Coronary artery (tissue), 2 donors: ENCODE measurements at regions not wholly inside any gene's neighbourhood (a gene's known extent, or its start where the extent isn't known, plus 50 kb on each side); places are given as distances from the start of the nearest gene placed in this dataset.

Experiments
- DNase-seq: peaks from one replicate; pipeline ENCODE4 v3.0.0-alpha.2; 2017; ENCODE audit warnings: low spot score
- H3K27ac ChIP-seq, 2 donors: fragments of 200-600 bp; sonication (generic); one replicate each; pipeline ENCODE4 v1.5.1; 2016 to 2019
- H3K4me3 ChIP-seq: fragments of 200-600 bp; sonication (generic); 2 replicates; pipeline ENCODE4 v1.5.1; 2016; ENCODE audit warnings: mild to moderate bottlenecking, moderate library complexity
- TF ChIP-seq, protein P1 (sequence below): fragments of 200-600 bp; sonication (generic); IDR thresholded peaks from one replicate; pipeline ENCODE4 v1.5.1; 2019; ENCODE audit warnings: antibody characterized with exemption

DNA sequence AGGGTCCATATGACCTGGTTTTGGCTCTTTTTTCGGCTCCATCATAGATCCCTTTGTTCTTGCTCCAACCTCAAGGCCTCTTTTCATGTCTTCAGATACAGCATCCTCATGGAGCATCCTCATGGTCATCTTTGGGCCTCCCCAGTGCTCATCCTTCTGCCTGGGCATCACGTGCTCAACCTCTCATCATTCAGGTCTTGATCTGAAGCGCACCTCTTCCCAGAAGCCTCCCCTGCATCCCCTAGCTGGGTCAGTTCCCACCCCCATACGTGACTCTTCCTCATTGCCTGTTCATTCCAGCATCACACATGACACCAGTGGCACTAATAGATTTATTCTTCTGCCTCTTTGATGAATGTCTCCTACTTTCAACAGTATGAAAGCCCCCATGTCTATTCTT lies 192.2 kb downstream of the MIAT start:
- TF ChIP-seq, protein P1, sequence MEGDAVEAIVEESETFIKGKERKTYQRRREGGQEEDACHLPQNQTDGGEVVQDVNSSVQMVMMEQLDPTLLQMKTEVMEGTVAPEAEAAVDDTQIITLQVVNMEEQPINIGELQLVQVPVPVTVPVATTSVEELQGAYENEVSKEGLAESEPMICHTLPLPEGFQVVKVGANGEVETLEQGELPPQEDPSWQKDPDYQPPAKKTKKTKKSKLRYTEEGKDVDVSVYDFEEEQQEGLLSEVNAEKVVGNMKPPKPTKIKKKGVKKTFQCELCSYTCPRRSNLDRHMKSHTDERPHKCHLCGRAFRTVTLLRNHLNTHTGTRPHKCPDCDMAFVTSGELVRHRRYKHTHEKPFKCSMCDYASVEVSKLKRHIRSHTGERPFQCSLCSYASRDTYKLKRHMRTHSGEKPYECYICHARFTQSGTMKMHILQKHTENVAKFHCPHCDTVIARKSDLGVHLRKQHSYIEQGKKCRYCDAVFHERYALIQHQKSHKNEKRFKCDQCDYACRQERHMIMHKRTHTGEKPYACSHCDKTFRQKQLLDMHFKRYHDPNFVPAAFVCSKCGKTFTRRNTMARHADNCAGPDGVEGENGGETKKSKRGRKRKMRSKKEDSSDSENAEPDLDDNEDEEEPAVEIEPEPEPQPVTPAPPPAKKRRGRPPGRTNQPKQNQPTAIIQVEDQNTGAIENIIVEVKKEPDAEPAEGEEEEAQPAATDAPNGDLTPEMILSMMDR = no peak
- no peak overlapping the region for H3K27ac ChIP-seq
- DNase-seq = no peak
- H3K4me3 ChIP-seq = no peak overlapping the region

DNA sequence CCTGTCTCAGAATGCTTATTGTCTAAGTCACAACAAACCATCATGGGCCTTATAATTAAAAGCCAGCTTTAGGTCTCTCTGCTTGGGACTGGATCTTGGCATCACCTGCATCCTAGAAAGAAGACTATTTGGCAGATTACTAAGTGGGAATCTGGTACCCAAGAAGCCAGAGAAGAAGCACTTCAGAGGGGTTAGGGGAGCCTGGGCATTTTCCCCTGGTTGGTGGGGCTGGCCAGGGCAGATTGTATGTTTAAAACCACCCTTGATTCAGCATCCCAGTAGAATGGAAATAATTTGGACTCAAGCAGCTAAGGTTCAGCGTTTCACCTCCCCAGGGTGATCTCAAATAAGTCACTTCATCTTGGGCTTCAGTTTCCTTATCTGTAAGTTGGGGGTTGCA lies 193.7 kb downstream of the MIAT start:
- Histone ChIP-seq H3K4me3 (no peak overlapping the region), H3K27ac (no peak overlapping the region)
- DNase-seq = no peak
- TF ChIP-seq, protein P1 = no peak

DNA sequence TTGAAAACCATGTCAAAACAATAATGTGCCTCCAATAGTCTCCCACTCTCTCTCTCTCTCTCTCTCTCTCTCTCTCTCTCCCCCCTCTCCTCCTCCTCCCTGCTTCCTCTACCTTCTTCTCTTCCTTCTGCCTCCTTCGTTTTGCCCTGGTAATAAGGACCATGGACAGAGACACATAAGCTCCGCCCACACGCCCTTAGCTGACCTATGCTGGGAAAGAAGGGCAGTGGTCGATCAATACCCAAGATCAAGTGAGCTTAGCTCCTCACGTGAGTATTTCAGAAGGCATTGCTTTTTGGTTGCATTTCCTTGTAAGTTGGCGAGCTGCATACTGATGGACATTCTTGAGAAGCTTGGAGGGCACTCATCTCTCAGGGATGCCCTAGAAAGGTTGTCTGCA lies 194.8 kb downstream of the MIAT start:
- no peak overlapping the region for H3K27ac ChIP-seq
- no peak overlapping the region for H3K4me3 ChIP-seq
- no peak for DNase-seq
- TF ChIP-seq, protein P1 = no peak

DNA sequence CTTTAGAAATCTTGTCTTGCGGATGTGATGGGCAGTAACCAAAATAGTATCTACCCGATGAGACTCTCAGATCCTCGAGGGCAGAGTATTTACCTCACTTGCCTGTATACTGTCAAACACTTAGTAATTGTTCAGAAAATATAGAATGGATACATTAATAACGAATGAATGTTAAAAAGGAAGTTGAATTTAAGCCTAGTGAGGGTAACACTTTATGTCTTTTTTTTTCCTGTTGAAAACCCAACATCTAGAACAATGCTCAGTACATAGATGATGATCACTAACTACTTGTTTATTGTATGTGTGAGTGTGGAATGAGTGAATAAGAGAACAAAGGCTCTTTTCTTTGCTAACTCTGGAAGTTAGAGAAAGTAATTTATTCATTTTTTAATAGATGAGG lies 195.7 kb downstream of the MIAT start:
- Histone ChIP-seq H3K27ac (no peak overlapping the region), H3K4me3 (no peak overlapping the region)
- DNase-seq = no peak
- TF ChIP-seq, protein P1 = no peak

DNA sequence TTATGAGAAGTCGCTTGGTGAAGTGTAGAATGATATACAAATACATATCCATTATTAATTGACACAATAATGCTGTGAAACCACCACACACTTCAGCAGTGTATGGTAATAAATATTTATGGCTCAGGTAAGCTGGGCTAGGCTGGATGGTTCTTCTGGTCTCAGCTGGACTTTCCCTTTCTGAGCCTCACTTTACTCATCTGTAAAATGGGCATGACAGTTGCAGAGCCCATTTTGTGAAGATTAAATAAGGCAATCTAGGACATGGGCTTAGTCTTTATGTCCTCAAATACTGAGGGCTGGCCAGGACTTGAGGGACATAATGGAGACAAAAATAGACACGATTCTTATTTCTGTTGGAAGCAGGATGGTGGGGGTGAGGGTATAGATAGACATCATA lies 196.1 kb downstream of the MIAT start:
- TF ChIP-seq, protein P1 = no peak
- no peak overlapping the region for H3K4me3 ChIP-seq
- no peak for DNase-seq

DNA sequence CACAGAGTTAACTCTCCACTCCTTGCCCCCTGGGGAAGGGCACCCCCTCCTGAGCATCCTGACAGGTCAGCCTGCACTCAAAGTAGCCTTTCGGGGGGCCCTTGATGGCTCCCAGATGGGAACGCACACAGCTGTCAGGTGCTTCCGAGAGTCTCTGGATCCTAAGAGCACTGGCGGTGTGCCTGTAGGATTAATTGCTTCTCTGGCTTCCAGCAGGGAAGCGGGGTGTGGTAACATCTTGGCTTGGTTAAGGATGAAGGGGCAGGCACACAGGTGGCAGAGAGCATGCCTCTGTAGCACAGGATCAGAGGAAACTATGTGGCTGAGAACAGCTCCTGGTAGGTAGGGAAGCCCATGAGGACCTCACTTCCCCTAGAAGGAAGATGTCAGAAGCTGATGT lies 199.8 kb downstream of the MIAT start:
- Histone ChIP-seq H3K27ac (no peak overlapping the region), H3K4me3 (no peak overlapping the region)
- no peak for DNase-seq
- TF ChIP-seq, protein P1 = no peak

More for the DNA sequence above, 196.1 kb downstream of the MIAT start:
- no peak overlapping the region for H3K27ac ChIP-seq

DNA sequence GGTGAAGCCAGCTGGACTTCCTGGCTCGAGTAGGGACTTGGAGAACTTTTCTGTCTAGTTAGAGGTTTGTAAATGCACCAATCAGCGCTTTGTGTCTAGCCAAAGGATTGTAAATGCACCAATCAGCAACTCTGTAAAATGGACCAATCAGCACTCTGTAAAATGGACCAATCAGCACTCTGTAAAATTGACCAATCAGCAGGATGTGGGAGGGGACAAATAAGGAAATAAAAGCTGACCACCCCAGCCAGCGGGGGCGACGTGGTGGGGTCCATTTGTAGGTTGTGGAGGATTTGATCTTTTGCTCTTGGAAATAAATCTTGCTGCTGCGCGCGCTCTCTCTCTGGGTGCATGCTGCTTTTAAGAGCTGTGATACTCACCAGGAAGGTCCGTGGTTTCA lies 202.9 kb downstream of the MIAT start:
- DNase-seq = no peak

More for the DNA sequence above, 202.9 kb downstream of the MIAT start:
- H3K4me3 ChIP-seq = no peak overlapping the region
- TF ChIP-seq, protein P1 = no peak
- H3K27ac ChIP-seq = no peak overlapping the region
